ENCODE measurements at regions not wholly inside any gene's neighbourhood (a gene's known extent, or its start where the extent isn't known, plus 50 kb on each side); places are given as distances from the start of the nearest gene placed in this dataset.

DNA sequence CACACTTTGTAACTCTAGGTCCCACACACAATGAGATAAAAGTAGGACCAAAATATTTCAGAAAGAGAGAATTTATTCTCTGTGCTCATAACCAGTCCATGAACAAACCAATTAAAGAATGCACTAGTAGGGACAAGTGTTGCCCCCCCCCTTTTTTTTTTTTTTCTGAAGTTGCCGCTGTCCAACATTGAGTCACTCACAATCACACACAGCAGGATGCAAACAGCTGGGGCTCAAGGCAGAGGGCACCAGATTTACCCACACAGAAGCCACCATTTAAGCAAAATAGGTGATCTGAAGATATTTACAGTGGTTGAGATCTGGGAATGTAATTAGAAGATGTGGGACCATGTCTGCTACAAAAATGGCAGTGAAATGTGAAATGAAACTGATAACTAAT, 850.9 kb upstream of the SLIT2 start:
- TF ChIP-seq, protein P1, sequence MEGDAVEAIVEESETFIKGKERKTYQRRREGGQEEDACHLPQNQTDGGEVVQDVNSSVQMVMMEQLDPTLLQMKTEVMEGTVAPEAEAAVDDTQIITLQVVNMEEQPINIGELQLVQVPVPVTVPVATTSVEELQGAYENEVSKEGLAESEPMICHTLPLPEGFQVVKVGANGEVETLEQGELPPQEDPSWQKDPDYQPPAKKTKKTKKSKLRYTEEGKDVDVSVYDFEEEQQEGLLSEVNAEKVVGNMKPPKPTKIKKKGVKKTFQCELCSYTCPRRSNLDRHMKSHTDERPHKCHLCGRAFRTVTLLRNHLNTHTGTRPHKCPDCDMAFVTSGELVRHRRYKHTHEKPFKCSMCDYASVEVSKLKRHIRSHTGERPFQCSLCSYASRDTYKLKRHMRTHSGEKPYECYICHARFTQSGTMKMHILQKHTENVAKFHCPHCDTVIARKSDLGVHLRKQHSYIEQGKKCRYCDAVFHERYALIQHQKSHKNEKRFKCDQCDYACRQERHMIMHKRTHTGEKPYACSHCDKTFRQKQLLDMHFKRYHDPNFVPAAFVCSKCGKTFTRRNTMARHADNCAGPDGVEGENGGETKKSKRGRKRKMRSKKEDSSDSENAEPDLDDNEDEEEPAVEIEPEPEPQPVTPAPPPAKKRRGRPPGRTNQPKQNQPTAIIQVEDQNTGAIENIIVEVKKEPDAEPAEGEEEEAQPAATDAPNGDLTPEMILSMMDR (IDR thresholded peaks at IDR 0.05; ENCODE audit: low read depth, low read length, poor library complexity, severe bottlenecking): no peak
- no peak for TF ChIP-seq EZH2phosphoT487 (IDR thresholded peaks at IDR 0.05; ENCODE audit: borderline replicate concordance, low read length)

Measured in DOHH2 (cell line).